ENCODE measurements at regions not wholly inside any gene's neighbourhood (a gene's known extent, or its start where the extent isn't known, plus 50 kb on each side); places are given as distances from the start of the nearest gene placed in this dataset.

GRCh38 chr6:4313044-4313686 is 177.8 kb upstream of the ECI2 start:
- no peak for DNase-seq

GRCh38 chr6:4311976-4312860 is 176.8 kb upstream of the ECI2 start:
- DNase-seq = no peak

- DNase-seq = no peak
These were observed 174.2 kb upstream of the ECI2 start for GRCh38 chr6:4309540-4309939.

- DNase-seq = no peak
These were observed 173.0 kb upstream of the ECI2 start for GRCh38 chr6:4308364-4308763.

- no peak for DNase-seq
These were observed 169.6 kb upstream of the ECI2 start for GRCh38 chr6:4304927-4305455.

GRCh38 chr6:4303638-4304037 is 168.3 kb upstream of the ECI2 start:
- DNase-seq = no peak

- no peak for DNase-seq
These were observed 167.1 kb upstream of the ECI2 start for GRCh38 chr6:4302524-4302923.

- DNase-seq = no peak
These were observed 166.5 kb upstream of the ECI2 start for GRCh38 chr6:4301871-4302270.

GRCh38 chr6:4300917-4301316 is 165.5 kb upstream of the ECI2 start:
- no peak for DNase-seq

- DNase-seq = no peak
These were observed 164.1 kb upstream of the ECI2 start for GRCh38 chr6:4299476-4299875.

- DNase-seq = no peak
These were observed 162.0 kb upstream of the ECI2 start for GRCh38 chr6:4297348-4297747.

GRCh38 chr6:4296552-4296951 is 161.2 kb upstream of the ECI2 start:
- no peak for DNase-seq

GRCh38 chr6:4295783-4296155 is 160.4 kb upstream of the ECI2 start:
- DNase-seq = no peak

- no peak for DNase-seq
These were observed 159.8 kb upstream of the ECI2 start for GRCh38 chr6:4295058-4295782.

GRCh38 chr6:4294636-4295035 is 159.3 kb upstream of the ECI2 start:
- DNase-seq = no peak

GRCh38 chr6:4291453-4292403 is 156.4 kb upstream of the ECI2 start:
- no peak for DNase-seq

GRCh38 chr6:4289770-4290320 is 154.5 kb upstream of the ECI2 start:
- no peak for DNase-seq

GRCh38 chr6:4287811-4288244 is 152.5 kb upstream of the ECI2 start:
- no peak for DNase-seq

GRCh38 chr6:4287372-4287771 is 152.0 kb upstream of the ECI2 start:
- no peak for DNase-seq

GRCh38 chr6:4282926-4283325 is 147.6 kb upstream of the ECI2 start:
- no peak for DNase-seq

GRCh38 chr6:4281341-4282293 is 146.2 kb upstream of the ECI2 start:
- peak; percentile 48 for DNase-seq

Data from stimulated activated CD4-positive, alpha-beta T cell treated with anti-CD3 and anti-CD28 coated beads, Interleukin-15, amount 100 ng/mL, for 24 hours (primary cell).